ENCODE measurements at regions not wholly inside any gene's neighbourhood (a gene's known extent, or its start where the extent isn't known, plus 50 kb on each side); places are given as distances from the start of the nearest gene placed in this dataset.

DNA sequence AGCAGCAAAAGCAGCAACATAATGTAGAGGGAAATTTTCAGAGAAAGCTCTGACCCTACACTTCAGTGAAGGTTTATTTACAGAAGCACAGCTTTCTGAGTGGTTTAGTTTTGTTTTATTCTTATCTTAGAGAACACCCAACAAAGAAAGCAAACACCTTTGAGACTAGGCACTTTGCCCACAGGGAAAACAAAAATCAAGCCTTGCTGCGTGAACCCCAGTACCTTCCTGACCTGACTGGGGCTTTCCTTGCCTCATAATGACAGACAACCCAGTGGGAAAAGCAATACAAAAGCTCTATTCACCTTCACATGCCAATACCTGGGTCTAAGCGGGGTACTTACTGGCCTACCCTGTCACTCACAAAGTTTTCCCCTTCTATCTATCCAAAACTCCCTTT lies 189.8 kb downstream of the HINT1 start:
- Histone ChIP-seq H3K4me3 (ENCODE audit: low read length) (no peak overlapping the region), H3K27ac (ENCODE audit: low read depth, low read length) (no peak overlapping the region), H3K9ac (ENCODE audit: low read depth, low read length) (no peak overlapping the region), H3K27me3 (ENCODE audit: insufficient read depth, low read length) (no peaks in the 10 kb centered on the region), H3K4me1 (ENCODE audit: insufficient read depth, low read length) (peaks cover 14% of the 10 kb centered on the region), H3K9me3 (ENCODE audit: insufficient read depth, low read depth, low read length) (no peaks in the 10 kb centered on the region), H3K36me3 (ENCODE audit: insufficient read depth, low read length) (no peaks in the 10 kb centered on the region)
- WGBS = 73% methylated on average over 2 of the region's 2 CpGs

DNA sequence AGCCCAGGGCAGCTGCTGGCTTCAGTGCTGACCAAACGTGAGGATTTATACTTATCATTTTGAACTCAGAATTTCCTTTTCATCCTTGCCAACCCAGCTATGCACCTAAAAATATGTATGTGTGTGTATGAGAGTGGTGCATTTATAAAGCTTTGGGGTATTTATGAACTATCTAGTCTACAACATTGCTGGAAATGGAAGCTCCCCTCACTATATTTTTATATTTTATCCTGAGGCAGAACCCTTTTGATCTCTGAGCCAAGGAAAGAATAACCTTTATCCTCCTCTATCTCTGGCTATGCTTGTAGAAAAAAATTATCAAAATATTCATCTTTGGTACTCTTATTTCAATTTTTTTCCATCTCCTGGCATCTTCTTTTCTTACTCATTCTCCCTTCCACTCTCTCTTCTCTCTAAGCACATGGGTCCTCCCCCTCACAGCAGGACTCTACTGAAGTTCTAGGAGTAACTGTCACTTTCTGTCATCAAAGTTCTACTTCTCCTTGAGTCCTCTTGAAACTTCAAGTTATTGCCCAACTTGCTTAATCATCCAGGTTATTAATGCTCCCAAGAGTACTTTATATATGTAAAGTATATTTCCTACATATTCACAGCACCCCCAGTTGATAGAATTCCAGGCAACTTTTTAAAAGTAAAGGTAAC lies 190.9 kb downstream of the HINT1 start:
- Histone ChIP-seq H3K27me3 (ENCODE audit: insufficient read depth, low read length) (no peaks in the 10 kb centered on the region), H3K4me3 (ENCODE audit: low read length) (no peak overlapping the region), H3K4me1 (ENCODE audit: insufficient read depth, low read length) (peaks cover 14% of the 10 kb centered on the region), H3K9me3 (ENCODE audit: insufficient read depth, low read depth, low read length) (no peaks in the 10 kb centered on the region), H3K27ac (ENCODE audit: low read depth, low read length) (no peak overlapping the region), H3K36me3 (ENCODE audit: insufficient read depth, low read length) (no peaks in the 10 kb centered on the region), H3K9ac (ENCODE audit: low read depth, low read length) (no peak overlapping the region)
- 96% methylated on average over 1 of the region's 1 CpG for WGBS

DNA sequence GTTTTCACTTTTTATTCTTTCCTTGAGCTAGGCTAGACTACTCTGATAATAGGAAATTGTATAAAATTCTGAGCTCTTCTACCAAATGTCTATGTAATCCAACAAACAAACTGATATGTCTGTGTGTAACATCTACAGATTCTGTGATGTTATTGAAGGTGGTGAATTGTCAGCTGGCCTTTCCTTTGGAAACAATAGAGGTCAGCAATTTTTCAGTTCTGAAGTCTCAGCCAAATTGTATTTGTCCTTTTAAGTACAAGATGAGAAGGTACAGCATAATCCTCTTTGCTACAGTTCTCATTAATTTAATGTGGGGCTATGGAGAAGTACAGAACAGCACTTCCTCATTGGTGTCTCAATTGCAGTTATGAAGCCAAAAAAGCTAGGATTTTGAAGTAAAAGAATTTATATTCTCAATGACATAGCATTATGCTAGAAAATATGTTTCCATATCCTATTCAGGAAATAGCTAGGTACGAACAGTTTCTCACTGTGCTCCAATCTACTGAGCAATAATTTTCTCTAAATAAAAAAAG lies 198.0 kb downstream of the HINT1 start:
- no peaks in the 10 kb centered on the region for H3K4me1 ChIP-seq (ENCODE audit: insufficient read depth, low read length)
- H3K9me3 ChIP-seq (ENCODE audit: insufficient read depth, low read depth, low read length) = no peaks in the 10 kb centered on the region
- H3K27ac ChIP-seq (ENCODE audit: low read depth, low read length) = no peak overlapping the region
- no CpG with 5 or more reads among the region's 1 CpG for whole genome bisulfite sequencing
- H3K27me3 ChIP-seq (ENCODE audit: insufficient read depth, low read length) = no peaks in the 10 kb centered on the region
- no peak overlapping the region for H3K4me3 ChIP-seq (ENCODE audit: low read length)
- no peak overlapping the region for H3K9ac ChIP-seq (ENCODE audit: low read depth, low read length)
- no peaks in the 10 kb centered on the region for H3K36me3 ChIP-seq (ENCODE audit: insufficient read depth, low read length)

DNA sequence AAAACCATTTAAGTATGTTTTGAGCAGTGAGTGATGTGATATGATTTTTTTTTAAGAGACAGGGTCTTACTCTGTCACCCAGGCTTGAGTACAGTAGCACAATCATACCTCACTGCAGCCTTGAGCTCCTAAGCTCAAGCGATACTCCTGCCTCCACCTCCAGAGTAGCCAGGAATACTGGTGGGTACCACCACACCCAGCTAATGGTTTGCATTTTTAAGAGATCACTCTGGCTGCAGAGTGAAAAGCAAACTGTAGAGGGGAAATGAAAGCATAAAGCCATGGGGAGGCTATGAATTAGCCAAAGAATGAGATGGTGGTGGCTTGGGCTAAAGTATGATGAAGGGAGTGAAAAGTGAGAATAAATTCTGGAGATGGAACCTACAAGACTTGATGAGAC lies 199.1 kb downstream of the HINT1 start:
- Histone ChIP-seq H3K4me1 (ENCODE audit: insufficient read depth, low read length) (no peaks in the 10 kb centered on the region), H3K27me3 (ENCODE audit: insufficient read depth, low read length) (no peaks in the 10 kb centered on the region), H3K27ac (ENCODE audit: low read depth, low read length) (no peak overlapping the region), H3K9ac (ENCODE audit: low read depth, low read length) (no peak overlapping the region), H3K9me3 (ENCODE audit: insufficient read depth, low read depth, low read length) (no peaks in the 10 kb centered on the region), H3K4me3 (ENCODE audit: low read length) (no peak overlapping the region), H3K36me3 (ENCODE audit: insufficient read depth, low read length) (no peaks in the 10 kb centered on the region)
- 96% methylated on average over 1 of the region's 1 CpG for WGBS

DNA sequence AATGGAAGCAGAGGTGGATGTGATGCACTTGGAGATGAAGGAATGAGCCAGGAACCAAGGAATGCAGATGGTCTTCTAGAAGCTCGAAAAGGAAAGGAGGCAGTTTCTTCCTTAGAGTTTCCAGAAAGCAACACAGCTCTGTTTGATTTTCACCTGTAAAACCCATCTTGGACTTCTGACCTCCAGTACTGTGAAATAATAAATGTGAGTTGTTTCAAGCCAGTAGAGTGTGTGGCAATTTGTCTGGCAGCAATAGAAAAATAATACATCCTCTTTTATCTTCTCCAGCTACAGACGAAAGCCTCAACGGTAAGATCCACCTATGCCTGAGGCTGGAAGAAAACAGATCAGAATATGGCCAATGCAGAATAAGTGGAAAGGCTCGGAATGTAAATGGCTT lies 199.7 kb downstream of the HINT1 start:
- WGBS = 92% methylated on average over 4 of the region's 4 CpGs
- Histone ChIP-seq H3K4me1 (ENCODE audit: insufficient read depth, low read length) (no peaks in the 10 kb centered on the region), H3K27me3 (ENCODE audit: insufficient read depth, low read length) (no peaks in the 10 kb centered on the region), H3K9me3 (ENCODE audit: insufficient read depth, low read depth, low read length) (no peaks in the 10 kb centered on the region), H3K27ac (ENCODE audit: low read depth, low read length) (no peak overlapping the region), H3K9ac (ENCODE audit: low read depth, low read length) (no peak overlapping the region), H3K4me3 (ENCODE audit: low read length) (no peak overlapping the region), H3K36me3 (ENCODE audit: insufficient read depth, low read length) (no peaks in the 10 kb centered on the region)

DNA sequence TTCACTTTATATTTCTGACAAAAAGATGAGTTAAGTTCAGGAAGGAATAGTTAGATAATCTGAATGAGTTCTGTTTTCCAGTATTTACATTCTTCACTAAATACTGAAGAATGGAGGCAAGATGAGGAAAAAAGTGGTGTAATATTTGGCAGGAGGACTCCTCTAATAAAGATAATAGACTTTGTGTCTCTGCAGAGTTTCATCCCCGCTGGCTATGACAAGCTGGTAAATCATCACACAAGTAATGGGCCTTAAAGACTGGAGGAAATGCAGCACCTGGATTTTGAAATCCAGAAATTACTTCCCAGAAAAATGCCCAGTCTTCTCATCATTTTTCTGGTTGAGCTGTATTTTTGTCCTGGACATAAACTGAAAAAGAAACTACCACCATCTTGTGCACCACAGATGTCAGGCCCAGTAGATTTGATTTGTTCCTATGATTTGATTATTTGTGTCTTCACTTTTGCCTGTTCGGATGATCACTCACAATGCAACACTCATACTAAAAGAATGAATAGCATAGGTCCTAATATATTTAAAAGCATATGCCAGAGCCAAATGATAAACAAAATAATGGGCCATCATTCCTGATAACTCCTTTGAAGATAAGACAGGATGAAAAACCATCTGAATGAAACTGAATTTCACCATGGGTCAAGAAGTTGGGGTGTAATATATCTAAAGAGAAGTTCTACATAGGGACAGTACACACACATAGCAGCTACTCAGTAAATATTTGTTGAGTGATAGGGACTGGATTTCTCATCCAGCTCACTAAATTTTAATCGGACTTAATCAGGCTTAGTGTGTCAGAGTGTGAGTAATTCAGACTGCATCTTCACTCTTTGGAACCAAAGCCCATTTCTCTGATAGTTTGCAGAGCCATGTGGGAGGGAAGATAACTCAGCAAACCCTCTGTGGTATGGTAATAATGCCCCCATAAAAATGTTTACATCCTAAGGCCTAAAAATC lies 200.5 kb downstream of the HINT1 start:
- Histone ChIP-seq H3K27ac (ENCODE audit: low read depth, low read length) (no peak overlapping the region), H3K9me3 (ENCODE audit: insufficient read depth, low read depth, low read length) (no peaks in the 10 kb centered on the region), H3K36me3 (ENCODE audit: insufficient read depth, low read length) (no peaks in the 10 kb centered on the region), H3K9ac (ENCODE audit: low read depth, low read length) (no peak overlapping the region), H3K4me3 (ENCODE audit: low read length) (no peak overlapping the region), H3K4me1 (ENCODE audit: insufficient read depth, low read length) (no peaks in the 10 kb centered on the region), H3K27me3 (ENCODE audit: insufficient read depth, low read length) (no peaks in the 10 kb centered on the region)
- 94% methylated on average over 2 of the region's 3 CpGs for WGBS

DNA sequence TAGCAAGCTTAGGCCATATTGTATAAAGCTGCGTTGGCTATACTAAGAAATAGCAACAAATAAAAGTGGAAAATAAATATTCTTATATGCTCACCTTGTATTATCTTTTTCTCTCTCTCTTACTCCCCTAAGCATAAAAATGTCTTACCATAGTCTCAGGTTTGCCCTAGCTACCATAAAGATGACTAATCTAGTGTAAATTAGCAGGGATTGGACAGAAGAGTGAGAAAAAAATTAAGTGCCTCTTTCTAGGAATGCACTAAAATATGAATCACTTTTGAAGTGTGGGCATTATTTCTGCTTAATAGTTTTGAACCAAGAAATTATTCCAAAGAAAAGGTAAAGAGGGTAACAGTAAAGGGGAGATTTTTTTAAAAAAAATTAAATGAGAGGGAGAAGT lies 201.3 kb downstream of the HINT1 start:
- no peak overlapping the region for H3K9ac ChIP-seq (ENCODE audit: low read depth, low read length)
- H3K9me3 ChIP-seq (ENCODE audit: insufficient read depth, low read depth, low read length) = no peaks in the 10 kb centered on the region
- H3K4me1 ChIP-seq (ENCODE audit: insufficient read depth, low read length) = no peaks in the 10 kb centered on the region
- WGBS = no CpG with 5 or more reads among the region's 1 CpG
- H3K27me3 ChIP-seq (ENCODE audit: insufficient read depth, low read length) = no peaks in the 10 kb centered on the region
- no peaks in the 10 kb centered on the region for H3K36me3 ChIP-seq (ENCODE audit: insufficient read depth, low read length)
- H3K4me3 ChIP-seq (ENCODE audit: low read length) = no peak overlapping the region
- no peak overlapping the region for H3K27ac ChIP-seq (ENCODE audit: low read depth, low read length)

DNA sequence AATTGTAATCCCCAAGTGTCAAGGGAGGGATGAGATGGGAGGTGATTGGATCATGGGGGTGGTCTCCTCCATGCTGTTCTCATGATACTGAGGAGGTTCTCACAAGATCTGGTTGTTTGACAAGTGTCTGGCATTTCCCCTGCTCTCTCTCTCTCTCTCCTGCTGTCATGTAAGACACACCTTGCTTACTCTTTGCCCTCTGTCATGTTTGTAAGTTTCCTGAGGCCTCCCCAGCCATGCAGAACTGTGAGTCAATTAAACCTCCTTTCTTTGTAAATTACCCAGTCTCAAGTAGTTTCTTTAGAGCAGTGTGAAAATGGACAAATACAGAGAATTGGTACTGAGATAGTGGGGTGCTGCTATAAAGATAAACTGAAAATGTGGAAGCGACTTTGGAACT lies 207.9 kb downstream of the HINT1 start:
- WGBS = 92% methylated on average over 1 of the region's 1 CpG
- Histone ChIP-seq H3K9ac (ENCODE audit: low read depth, low read length) (no peak overlapping the region), H3K27ac (ENCODE audit: low read depth, low read length) (no peak overlapping the region), H3K27me3 (ENCODE audit: insufficient read depth, low read length) (no peaks in the 10 kb centered on the region), H3K36me3 (ENCODE audit: insufficient read depth, low read length) (no peaks in the 10 kb centered on the region), H3K4me3 (ENCODE audit: low read length) (no peak overlapping the region), H3K4me1 (ENCODE audit: insufficient read depth, low read length) (peaks cover 12% of the 10 kb centered on the region; the same call in 1 of the 2 replicates), H3K9me3 (ENCODE audit: insufficient read depth, low read depth, low read length) (no peaks in the 10 kb centered on the region)

DNA sequence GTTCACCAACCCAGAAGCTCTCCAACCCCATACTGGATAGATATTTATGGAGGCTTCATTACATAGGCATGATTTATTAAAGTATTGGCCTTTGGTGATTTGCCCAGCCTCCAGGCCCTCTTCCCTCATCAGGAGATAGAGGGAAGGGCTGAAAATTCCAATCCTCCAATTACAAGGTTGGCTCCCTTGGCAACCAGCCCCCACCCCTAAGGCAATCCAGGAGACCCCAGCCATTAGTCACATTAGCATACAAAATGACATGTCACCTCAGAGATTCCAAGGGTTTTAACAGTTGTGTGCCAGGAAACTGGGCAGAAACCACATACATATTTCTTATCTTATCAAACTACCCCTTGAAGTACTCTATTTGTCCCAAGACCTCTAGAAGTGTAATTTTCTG lies 210.0 kb downstream of the HINT1 start:
- H3K27ac ChIP-seq (ENCODE audit: low read depth, low read length) = no peak overlapping the region
- H3K4me1 ChIP-seq (ENCODE audit: insufficient read depth, low read length) = peaks cover 12% of the 10 kb centered on the region; the same call in 1 of the 2 replicates
- no peaks in the 10 kb centered on the region for H3K27me3 ChIP-seq (ENCODE audit: insufficient read depth, low read length)
- H3K36me3 ChIP-seq (ENCODE audit: insufficient read depth, low read length) = no peaks in the 10 kb centered on the region
- H3K9me3 ChIP-seq (ENCODE audit: insufficient read depth, low read depth, low read length) = no peaks in the 10 kb centered on the region
- H3K4me3 ChIP-seq (ENCODE audit: low read length) = no peak overlapping the region
- H3K9ac ChIP-seq (ENCODE audit: low read depth, low read length) = no peak overlapping the region

DNA sequence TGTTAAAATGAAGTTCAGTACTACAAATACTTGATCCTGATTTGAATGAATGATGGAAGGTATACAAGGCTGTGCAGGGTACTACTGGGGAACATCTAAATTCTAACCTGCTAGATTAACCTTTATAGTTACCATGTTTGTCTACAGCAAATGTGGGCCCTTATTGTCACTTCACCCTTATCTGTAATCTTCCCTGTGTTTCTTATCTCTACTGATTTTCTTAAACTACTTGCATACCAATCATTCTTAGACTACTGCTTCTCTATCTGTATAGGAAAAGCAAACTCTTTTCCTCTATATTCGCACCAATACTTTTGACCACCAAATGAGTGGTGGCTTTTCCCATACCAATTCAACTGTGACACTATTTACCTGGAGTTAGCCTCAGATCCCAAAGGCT lies 210.7 kb downstream of the HINT1 start:
- H3K9me3 ChIP-seq (ENCODE audit: insufficient read depth, low read depth, low read length) = no peaks in the 10 kb centered on the region
- H3K27ac ChIP-seq (ENCODE audit: low read depth, low read length) = no peak overlapping the region
- H3K27me3 ChIP-seq (ENCODE audit: insufficient read depth, low read length) = no peaks in the 10 kb centered on the region
- no peak overlapping the region for H3K9ac ChIP-seq (ENCODE audit: low read depth, low read length)
- peaks cover 12% of the 10 kb centered on the region; the same call in 1 of the 2 replicates for H3K4me1 ChIP-seq (ENCODE audit: insufficient read depth, low read length)
- no peak overlapping the region for H3K4me3 ChIP-seq (ENCODE audit: low read length)
- H3K36me3 ChIP-seq (ENCODE audit: insufficient read depth, low read length) = no peaks in the 10 kb centered on the region
- 91% methylated on average over 1 of the region's 1 CpG for WGBS

DNA sequence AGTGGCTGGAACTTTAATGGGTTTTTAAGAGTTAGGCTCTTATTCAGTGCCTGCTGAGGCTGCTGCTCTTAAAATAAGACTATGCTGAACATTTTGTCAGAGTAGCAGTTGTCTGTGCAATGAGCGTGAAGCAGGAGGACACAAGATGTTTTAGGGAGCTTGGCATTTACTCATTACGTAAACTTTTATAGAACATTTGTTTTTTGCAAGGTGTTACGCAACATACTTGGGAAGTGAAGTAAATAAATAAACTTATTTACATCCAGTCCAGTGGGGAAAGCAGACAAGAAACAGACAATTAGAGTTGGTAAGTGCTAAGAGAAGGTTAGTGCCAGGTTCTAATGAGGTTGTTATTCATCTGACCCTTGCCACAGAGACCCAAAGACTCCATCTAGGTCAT lies 226.0 kb downstream of the HINT1 start:
- peaks cover 5% of the 10 kb centered on the region; the same call in 1 of the 2 replicates for H3K4me1 ChIP-seq (ENCODE audit: insufficient read depth, low read length)
- H3K27ac ChIP-seq (ENCODE audit: low read depth, low read length) = no peak overlapping the region
- WGBS = 95% methylated on average over 2 of the region's 3 CpGs
- H3K27me3 ChIP-seq (ENCODE audit: insufficient read depth, low read length) = no peaks in the 10 kb centered on the region
- H3K4me3 ChIP-seq (ENCODE audit: low read length) = no peak overlapping the region
- H3K9me3 ChIP-seq (ENCODE audit: insufficient read depth, low read depth, low read length) = no peaks in the 10 kb centered on the region
- H3K9ac ChIP-seq (ENCODE audit: low read depth, low read length) = no peak overlapping the region
- no peaks in the 10 kb centered on the region for H3K36me3 ChIP-seq (ENCODE audit: insufficient read depth, low read length)
